ENCODE measurements at regions not wholly inside any gene's neighbourhood (a gene's known extent, or its start where the extent isn't known, plus 50 kb on each side); places are given as distances from the start of the nearest gene placed in this dataset.

DNA sequence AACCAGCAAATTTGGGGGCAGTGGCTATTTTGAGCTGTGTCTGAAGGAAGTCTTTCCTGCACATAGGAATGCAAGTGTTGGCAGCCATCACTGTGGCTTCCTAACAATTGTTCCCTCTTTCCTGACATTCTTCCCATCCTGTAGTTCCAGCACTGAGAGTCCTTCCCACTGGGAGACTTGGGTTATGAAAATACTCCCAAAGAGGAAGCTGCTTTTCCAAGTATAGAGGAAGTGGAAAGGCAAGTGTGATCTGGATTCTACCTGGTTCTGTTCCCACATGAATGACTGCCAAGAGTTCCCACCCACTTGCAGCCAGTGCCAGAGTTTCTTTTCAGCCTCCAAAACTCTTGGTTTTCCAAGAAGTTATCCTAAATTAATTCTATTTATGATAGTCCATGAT lies 98.5 kb upstream of the CD53 start:
- H3K9me3 Mint-ChIP-seq: no peaks in the 10 kb centered on the region
- H3K27me3 Mint-ChIP-seq (ENCODE audit: low read depth): peaks cover 83% of the 10 kb centered on the region
- H3K4me1 Mint-ChIP-seq: no peaks in the 10 kb centered on the region
- DNase-seq (ENCODE audit: low read depth, low spot score): no peak
- H3K27ac Mint-ChIP-seq (ENCODE audit: unreplicated experiment): no peak overlapping the region
- no peaks in the 10 kb centered on the region for H3K36me3 Mint-ChIP-seq (ENCODE audit: low read depth)
- TF ChIP-seq, protein P1, sequence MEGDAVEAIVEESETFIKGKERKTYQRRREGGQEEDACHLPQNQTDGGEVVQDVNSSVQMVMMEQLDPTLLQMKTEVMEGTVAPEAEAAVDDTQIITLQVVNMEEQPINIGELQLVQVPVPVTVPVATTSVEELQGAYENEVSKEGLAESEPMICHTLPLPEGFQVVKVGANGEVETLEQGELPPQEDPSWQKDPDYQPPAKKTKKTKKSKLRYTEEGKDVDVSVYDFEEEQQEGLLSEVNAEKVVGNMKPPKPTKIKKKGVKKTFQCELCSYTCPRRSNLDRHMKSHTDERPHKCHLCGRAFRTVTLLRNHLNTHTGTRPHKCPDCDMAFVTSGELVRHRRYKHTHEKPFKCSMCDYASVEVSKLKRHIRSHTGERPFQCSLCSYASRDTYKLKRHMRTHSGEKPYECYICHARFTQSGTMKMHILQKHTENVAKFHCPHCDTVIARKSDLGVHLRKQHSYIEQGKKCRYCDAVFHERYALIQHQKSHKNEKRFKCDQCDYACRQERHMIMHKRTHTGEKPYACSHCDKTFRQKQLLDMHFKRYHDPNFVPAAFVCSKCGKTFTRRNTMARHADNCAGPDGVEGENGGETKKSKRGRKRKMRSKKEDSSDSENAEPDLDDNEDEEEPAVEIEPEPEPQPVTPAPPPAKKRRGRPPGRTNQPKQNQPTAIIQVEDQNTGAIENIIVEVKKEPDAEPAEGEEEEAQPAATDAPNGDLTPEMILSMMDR (conservative IDR thresholded peaks at IDR 0.05): no peak
- no peak overlapping the region for H3K4me3 Mint-ChIP-seq

- no peaks in the 10 kb centered on the region for H3K36me3 Mint-ChIP-seq (ENCODE audit: low read depth)
These were observed 99.1 kb upstream of the KCNA3 start for GRCh38 chr1:110773813-110774212.

GRCh38 chr1:110771245-110772022 lies 96.7 kb upstream of the KCNA3 start:
- DNase-seq (ENCODE audit: low read depth, low spot score): no peak
- no peaks in the 10 kb centered on the region for H3K36me3 Mint-ChIP-seq (ENCODE audit: low read depth)
- no peak overlapping the region for H3K27ac Mint-ChIP-seq (ENCODE audit: unreplicated experiment)
- TF ChIP-seq, protein P1 (conservative IDR thresholded peaks at IDR 0.05): no peak
- no peaks in the 10 kb centered on the region for H3K4me1 Mint-ChIP-seq
- no peak overlapping the region for H3K4me3 Mint-ChIP-seq
- H3K27me3 Mint-ChIP-seq (ENCODE audit: low read depth): peaks cover 84% of the 10 kb centered on the region
- no peaks in the 10 kb centered on the region for H3K9me3 Mint-ChIP-seq

More at GRCh38 chr1:110773813-110774212, 99.1 kb upstream of the KCNA3 start:
- H3K9me3 Mint-ChIP-seq: no peaks in the 10 kb centered on the region
- H3K4me3 Mint-ChIP-seq: no peak overlapping the region
- H3K27ac Mint-ChIP-seq (ENCODE audit: unreplicated experiment): no peak overlapping the region
- peaks cover 84% of the 10 kb centered on the region for H3K27me3 Mint-ChIP-seq (ENCODE audit: low read depth)
- TF ChIP-seq, protein P1 (conservative IDR thresholded peaks at IDR 0.05): no peak
- no peaks in the 10 kb centered on the region for H3K4me1 Mint-ChIP-seq
- no peak for DNase-seq (ENCODE audit: low read depth, low spot score)

DNA sequence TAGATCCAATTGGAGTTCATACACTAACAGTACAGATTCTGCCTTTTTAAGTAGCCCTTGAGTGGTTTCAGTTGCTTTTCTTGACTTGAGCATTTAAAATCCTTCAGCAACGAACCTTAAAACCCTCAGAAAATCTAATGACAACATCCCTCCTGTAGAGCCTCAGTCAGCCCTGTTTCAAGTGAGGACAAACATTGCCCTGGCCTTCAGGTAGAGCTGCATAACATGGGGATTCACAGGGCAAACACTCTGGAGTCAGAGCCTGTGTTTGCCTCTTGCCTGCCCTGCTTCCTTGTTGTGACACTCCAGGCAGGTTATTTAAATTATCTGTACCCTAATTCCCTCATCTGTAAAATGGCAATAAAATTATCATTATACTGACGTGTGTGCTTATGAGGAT lies 96.1 kb upstream of the KCNA3 start:
- no peaks in the 10 kb centered on the region for H3K36me3 Mint-ChIP-seq (ENCODE audit: low read depth)
- H3K4me1 Mint-ChIP-seq: no peaks in the 10 kb centered on the region
- H3K9me3 Mint-ChIP-seq: no peaks in the 10 kb centered on the region
- peaks cover 82% of the 10 kb centered on the region for H3K27me3 Mint-ChIP-seq (ENCODE audit: low read depth)
- TF ChIP-seq, protein P1 (conservative IDR thresholded peaks at IDR 0.05): no peak
- H3K4me3 Mint-ChIP-seq: no peak overlapping the region
- DNase-seq (ENCODE audit: low read depth, low spot score): no peak
- no peak overlapping the region for H3K27ac Mint-ChIP-seq (ENCODE audit: unreplicated experiment)

DNA sequence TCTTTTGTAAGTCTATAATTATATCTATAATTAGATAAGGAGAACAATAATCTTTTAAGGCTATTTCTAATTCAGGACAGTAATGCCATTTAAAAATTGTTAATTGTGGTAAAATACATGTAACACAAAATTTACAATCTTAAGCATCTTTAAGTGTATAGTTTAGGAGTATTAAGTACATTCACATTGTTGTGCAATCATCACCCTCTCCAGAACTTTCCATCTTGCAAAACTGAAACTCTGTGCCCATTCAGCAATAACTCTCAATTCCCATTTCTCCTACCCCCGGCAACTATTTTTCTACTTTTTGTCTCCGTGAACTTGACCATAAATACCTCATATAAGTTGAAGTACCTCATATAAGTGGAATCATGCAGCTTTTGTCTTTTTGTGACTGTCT lies 93.9 kb upstream of the KCNA3 start:
- TF ChIP-seq, protein P1 (conservative IDR thresholded peaks at IDR 0.05): no peak
- no peaks in the 10 kb centered on the region for H3K4me1 Mint-ChIP-seq
- H3K9me3 Mint-ChIP-seq: no peaks in the 10 kb centered on the region
- no peak for DNase-seq (ENCODE audit: low read depth, low spot score)
- no peak overlapping the region for H3K27ac Mint-ChIP-seq (ENCODE audit: unreplicated experiment)
- no peaks in the 10 kb centered on the region for H3K36me3 Mint-ChIP-seq (ENCODE audit: low read depth)
- H3K4me3 Mint-ChIP-seq: no peak overlapping the region
- peaks cover 82% of the 10 kb centered on the region for H3K27me3 Mint-ChIP-seq (ENCODE audit: low read depth)

All from neural crest cell (in vitro differentiated cells).